C4-2B (cell line): ENCODE measurements at regions not wholly inside any gene's neighbourhood (a gene's known extent, or its start where the extent isn't known, plus 50 kb on each side); places are given as distances from the start of the nearest gene placed in this dataset.

Experiments used
- CTCF ChIP-seq: fragments of 450-650 bp; conservative IDR thresholded peaks from 2 replicates; pipeline ENCODE4 v1.5.1; 2017; ENCODE audit warnings: mild to moderate bottlenecking
- ZFX ChIP-seq: fragments of 450-650 bp; IDR thresholded peaks from 2 replicates; pipeline ENCODE4 v1.6.1; 2017

GRCh38 chr21:38887062-38887686 lies 81.4 kb downstream of the ETS2 start:
- TF ChIP-seq CTCF = no peak
- no peak for TF ChIP-seq ZFX
